Tibial artery (tissue), 4 donors: ENCODE measurements at regions not wholly inside any gene's neighbourhood (a gene's known extent, or its start where the extent isn't known, plus 50 kb on each side); places are given as distances from the start of the nearest gene placed in this dataset.

Experiments used
- DNase-seq, 2 donors: peaks; one replicate each; pipeline ENCODE4 v3.0.0-alpha.2; 2019
- H3K27ac ChIP-seq, 2 donors: fragments of 200-600 bp; sonication (generic) in 1 of 2; 1 replicate in 1 of 2; 2 replicates in 1 of 2; pipeline ENCODE4 v1.5.1; 2018 to 2019; ENCODE audit warnings: mild to moderate bottlenecking in 1 of 2
- H3K27me3 ChIP-seq, 2 donors: fragments of 200-600 bp; sonication (generic) in 1 of 2; one replicate each; pipeline versions ENCODE4 v1.5.1 to v1.6.0; 2016 to 2019
- H3K36me3 ChIP-seq, 3 donors: fragments of 200-600 bp; sonication (generic) in 2 of 3; one replicate each; pipeline ENCODE4 v1.5.1; 2016 to 2019; ENCODE audit warnings: mild to moderate bottlenecking in 2 of 3
- H3K4me1 ChIP-seq, 4 donors: fragments of 200-600 bp; sonication (generic) in 2 of 4; 1 replicate in 3 of 4; 2 replicates in 1 of 4; pipeline ENCODE4 v1.5.1; 2016 to 2019
- H3K4me3 ChIP-seq, 2 donors: fragments of 200-600 bp; sonication (generic) in 1 of 2; 1 replicate in 1 of 2; 2 replicates in 1 of 2; pipeline ENCODE4 v1.5.1; 2018 to 2019; ENCODE audit warnings: mild to moderate bottlenecking in 2 of 2
- H3K9me3 ChIP-seq, 3 donors: fragments of 200-600 bp; sonication (generic) in 1 of 3; one replicate each; pipeline ENCODE4 v1.5.1; 2016 to 2019
- CTCF ChIP-seq, 2 experiments: fragments of 200-600 bp in 1 of 2; fragments of 450-650 bp in 1 of 2; IDR thresholded peaks; one replicate each; pipeline ENCODE4 v1.5.1; 2017 to 2019; ENCODE audit warnings: antibody characterized with exemption in 2 of 2, mild to moderate bottlenecking in 1 of 2, moderate library complexity in 1 of 2
- intact Hi-C: fragments of 100-400 bp; cut with DNase I; formaldehyde crosslinking; loops from one replicate; pipeline ENCODE4 v1.15.0; 2023; ENCODE audit warnings: low total_unique reads

DNA sequence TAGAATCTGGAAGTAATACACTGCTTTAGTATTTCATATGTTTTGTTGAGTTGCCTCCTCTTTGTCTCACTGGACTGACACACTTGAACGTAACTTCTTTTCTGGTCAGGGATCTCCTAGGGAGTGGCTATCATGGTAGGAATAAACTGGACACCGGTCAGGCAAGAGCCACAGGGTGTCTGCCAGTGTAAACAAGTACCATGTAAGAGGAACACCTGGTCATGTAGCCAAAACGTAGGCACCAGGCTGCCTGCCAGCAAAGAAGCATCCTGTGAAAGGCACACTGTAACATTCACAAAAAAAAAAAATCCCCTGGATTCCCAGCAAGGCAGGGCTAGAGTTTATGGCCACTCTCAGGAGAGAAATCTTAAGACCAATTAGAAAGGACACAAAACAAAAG lies 372.8 kb upstream of the RND3 start:
- no peak overlapping the region for H3K4me3 ChIP-seq
- no peak for TF ChIP-seq CTCF (IDR thresholded peaks at IDR 0.05)
- no peak overlapping the region for H3K27ac ChIP-seq
- intact Hi-C loops: no loop called here
- no peaks in the 10 kb centered on the region for H3K9me3 ChIP-seq
- H3K27me3 ChIP-seq: no peaks in the 10 kb centered on the region
- H3K4me1 ChIP-seq: no peaks in the 10 kb centered on the region
- no peaks in the 10 kb centered on the region for H3K36me3 ChIP-seq
- no peak for DNase-seq

DNA sequence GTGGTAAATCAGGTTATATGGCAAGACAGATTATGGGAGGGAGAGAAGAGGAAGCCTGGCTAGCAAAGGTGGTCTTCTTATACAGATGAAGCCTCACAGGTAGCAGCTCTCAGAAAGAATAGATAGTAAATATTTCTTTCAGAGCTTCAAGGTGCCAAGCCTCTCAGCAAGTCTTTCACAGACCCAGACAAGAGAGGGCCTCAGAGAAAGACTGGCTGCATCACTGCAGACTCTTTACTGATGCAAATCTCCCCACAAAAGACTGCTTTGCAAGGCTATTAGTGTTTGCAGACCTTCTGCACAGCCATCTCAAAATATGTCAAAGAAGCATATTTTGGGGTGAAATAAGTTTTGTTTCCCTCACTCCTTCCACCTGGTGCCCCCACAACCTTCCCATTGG lies 372.4 kb upstream of the RND3 start:
- no peak for TF ChIP-seq CTCF (IDR thresholded peaks at IDR 0.05)
- intact Hi-C loops: no loop called here
- no peaks in the 10 kb centered on the region for H3K27me3 ChIP-seq
- H3K4me3 ChIP-seq: no peak overlapping the region
- H3K27ac ChIP-seq: no peak overlapping the region
- no peaks in the 10 kb centered on the region for H3K36me3 ChIP-seq
- no peak for DNase-seq
- no peaks in the 10 kb centered on the region for H3K4me1 ChIP-seq
- H3K9me3 ChIP-seq: no peaks in the 10 kb centered on the region

GRCh38 chr2:150859162-150859561 lies 371.7 kb upstream of the RND3 start:
- no peak for DNase-seq
- Histone ChIP-seq H3K27me3 (no peaks in the 10 kb centered on the region), H3K4me3 (no peak overlapping the region), H3K27ac (no peak overlapping the region), H3K36me3 (no peaks in the 10 kb centered on the region), H3K4me1 (no peaks in the 10 kb centered on the region), H3K9me3 (no peaks in the 10 kb centered on the region)
- intact Hi-C loops: no loop called here
- TF ChIP-seq CTCF (IDR thresholded peaks at IDR 0.05): no peak

DNA sequence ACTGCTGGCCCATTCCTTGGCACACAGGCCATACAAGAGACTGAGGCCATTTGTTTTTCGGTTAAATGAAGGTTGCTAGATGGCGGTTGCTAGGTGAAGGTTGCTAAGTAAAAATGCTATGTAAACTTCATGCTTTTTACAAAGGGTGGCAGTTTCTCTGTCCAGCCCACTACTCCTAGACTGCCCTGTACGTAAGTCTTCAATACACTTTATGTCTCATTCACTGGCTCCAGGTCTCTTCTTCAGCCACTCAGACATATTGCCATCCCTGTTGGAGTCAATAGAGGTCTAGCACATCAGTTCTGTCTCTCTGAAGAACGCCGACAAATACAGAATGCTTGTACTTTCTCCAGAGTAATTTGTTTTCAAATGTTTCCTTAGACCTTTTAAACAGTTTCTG lies 370.9 kb upstream of the RND3 start:
- Histone ChIP-seq H3K36me3 (no peaks in the 10 kb centered on the region), H3K9me3 (no peaks in the 10 kb centered on the region), H3K27me3 (no peaks in the 10 kb centered on the region), H3K4me3 (no peak overlapping the region), H3K4me1 (no peaks in the 10 kb centered on the region), H3K27ac (no peak overlapping the region)
- intact Hi-C loops: no loop called here
- no peak for TF ChIP-seq CTCF (IDR thresholded peaks at IDR 0.05)
- DNase-seq: no peak

DNA sequence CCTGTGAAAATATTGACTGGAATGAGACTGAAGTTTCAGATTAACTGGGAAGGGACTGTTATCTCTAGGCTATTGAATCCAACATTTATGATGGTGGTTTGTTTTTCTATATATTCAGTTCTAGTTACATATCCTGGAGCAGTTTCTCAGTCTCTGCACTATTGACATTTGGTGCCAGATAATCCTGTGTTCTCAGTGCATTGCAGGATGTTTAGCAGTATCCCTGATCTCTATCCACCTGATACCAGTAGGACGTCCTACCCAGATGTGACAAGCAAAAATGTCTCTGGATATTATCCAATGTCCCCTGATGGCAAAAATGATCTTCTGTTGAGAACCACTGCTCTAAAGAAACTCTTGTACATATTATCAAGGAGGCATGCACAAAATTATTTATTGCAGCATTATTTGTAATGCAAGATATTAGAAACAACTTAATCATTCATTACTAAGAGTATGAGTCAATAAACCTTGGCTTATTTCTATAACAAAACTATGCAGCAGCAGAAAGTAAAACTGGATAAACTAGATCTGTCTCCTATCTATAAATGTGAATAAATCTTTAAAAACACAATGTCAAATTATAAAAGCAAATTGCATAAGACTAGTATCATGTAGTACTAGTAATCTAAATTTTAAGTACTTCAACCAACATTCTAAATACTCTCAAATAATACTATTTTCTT lies 369.3 kb upstream of the RND3 start:
- intact Hi-C loops: no loop called here
- H3K27ac ChIP-seq: no peak overlapping the region
- no peak for TF ChIP-seq CTCF (IDR thresholded peaks at IDR 0.05)

GRCh38 chr2:150853263-150853662 lies 365.8 kb upstream of the RND3 start:
- no peaks in the 10 kb centered on the region for H3K27me3 ChIP-seq
- no peaks in the 10 kb centered on the region for H3K4me1 ChIP-seq
- no peak for TF ChIP-seq CTCF (IDR thresholded peaks at IDR 0.05)
- intact Hi-C loops: no loop called here
- no peak overlapping the region for H3K4me3 ChIP-seq
- no peak overlapping the region for H3K27ac ChIP-seq
- H3K9me3 ChIP-seq: peaks cover 0 to 6% (median 0%) of the 10 kb centered on the region in 3 donors
- DNase-seq: no peak
- no peaks in the 10 kb centered on the region for H3K36me3 ChIP-seq

More for the DNA sequence above, 369.3 kb upstream of the RND3 start:
- H3K4me3 ChIP-seq: no peak overlapping the region
- no peaks in the 10 kb centered on the region for H3K27me3 ChIP-seq
- no peaks in the 10 kb centered on the region for H3K36me3 ChIP-seq
- H3K9me3 ChIP-seq: no peaks in the 10 kb centered on the region
- DNase-seq: no peak
- no peaks in the 10 kb centered on the region for H3K4me1 ChIP-seq
